ENCODE measurements at regions not wholly inside any gene's neighbourhood (a gene's known extent, or its start where the extent isn't known, plus 50 kb on each side); places are given as distances from the start of the nearest gene placed in this dataset.
"Not testable (repeated sequence)": the region's sequence is repeated elsewhere in the genome, so short reads cannot be mapped to it uniquely, and the experiment has no call there.

- DNase-seq = no peak
Observed at GRCh38 chr12:90827567-90827966, 127.4 kb downstream of the CCER1 start.

- no peak for DNase-seq
Observed at GRCh38 chr12:90826036-90826435, 128.9 kb downstream of the CCER1 start.

- DNase-seq = no peak
Observed at GRCh38 chr12:90823859-90824258, 131.1 kb downstream of the CCER1 start.

GRCh38 chr12:90819709-90820108 is 135.3 kb downstream of the CCER1 start:
- no peak for DNase-seq

GRCh38 chr12:90816353-90817089 is 138.5 kb downstream of the CCER1 start:
- no peak for DNase-seq

- no peak for DNase-seq
Observed at GRCh38 chr12:90809940-90810339, 145.0 kb downstream of the CCER1 start.

- DNase-seq = no peak
Observed at GRCh38 chr12:90808568-90808967, 146.4 kb downstream of the CCER1 start.

- DNase-seq = no peak
Observed at GRCh38 chr12:90802727-90803126, 152.2 kb downstream of the CCER1 start.

GRCh38 chr12:90801776-90802175 is 153.2 kb downstream of the CCER1 start:
- DNase-seq = no peak

- DNase-seq = no peak
Observed at GRCh38 chr12:90794212-90794611, 160.8 kb downstream of the CCER1 start.

- DNase-seq = not testable (repeated sequence)
Observed at GRCh38 chr12:90792718-90793117, 162.3 kb downstream of the CCER1 start.

GRCh38 chr12:90791445-90791844 is 163.5 kb downstream of the CCER1 start:
- no peak for DNase-seq

GRCh38 chr12:90790747-90791146 is 164.2 kb downstream of the CCER1 start:
- no peak for DNase-seq

- no peak for DNase-seq
Observed at GRCh38 chr12:90773491-90773890, 181.5 kb downstream of the CCER1 start.

GRCh38 chr12:90770861-90771260 is 184.1 kb downstream of the CCER1 start:
- DNase-seq = no peak

GRCh38 chr12:90757957-90758356 is 197.0 kb downstream of the CCER1 start:
- DNase-seq = no peak

- no peak for DNase-seq
Observed at GRCh38 chr12:90745211-90745610, 209.8 kb downstream of the CCER1 start.

- DNase-seq = peak; percentile 97
Observed at GRCh38 chr12:90741611-90742010, 213.4 kb downstream of the CCER1 start.

GRCh38 chr12:90729736-90730135 is 225.2 kb downstream of the CCER1 start:
- no peak for DNase-seq

- no peak for DNase-seq
Observed at GRCh38 chr12:90712671-90713070, 242.3 kb downstream of the CCER1 start.

- DNase-seq = no peak
Observed at GRCh38 chr12:90710711-90711110, 244.3 kb downstream of the CCER1 start.

GRCh38 chr12:90706036-90706435 is 248.9 kb downstream of the CCER1 start:
- no peak for DNase-seq

GRCh38 chr12:90695415-90695814 is 259.6 kb downstream of the CCER1 start:
- no peak for DNase-seq

GRCh38 chr12:90690120-90690519 is 264.9 kb downstream of the CCER1 start:
- no peak for DNase-seq

- DNase-seq = not testable (repeated sequence)
Observed at GRCh38 chr12:90687682-90688081, 267.3 kb downstream of the CCER1 start.
